Astrocyte (in vitro differentiated cells and primary cell): ENCODE measurements at regions not wholly inside any gene's neighbourhood (a gene's known extent, or its start where the extent isn't known, plus 50 kb on each side); places are given as distances from the start of the nearest gene placed in this dataset.

Experiments used
- EZH2 ChIP-seq: IDR thresholded peaks from 2 replicates; pipeline ENCODE4 v1.6.1; 2012; ENCODE audit warnings: mild to moderate bottlenecking, low read length, inconsistent platforms; ENCODE audit not compliant: insufficient read depth
- TF ChIP-seq, protein P1 (sequence below): IDR thresholded peaks from 2 replicates; pipeline ENCODE4 v1.5.1; 2011; ENCODE audit warnings: low read depth, mild to moderate bottlenecking, inconsistent platforms, low read length, moderate library complexity; ENCODE audit not compliant: insufficient read depth

- TF ChIP-seq, protein P1, sequence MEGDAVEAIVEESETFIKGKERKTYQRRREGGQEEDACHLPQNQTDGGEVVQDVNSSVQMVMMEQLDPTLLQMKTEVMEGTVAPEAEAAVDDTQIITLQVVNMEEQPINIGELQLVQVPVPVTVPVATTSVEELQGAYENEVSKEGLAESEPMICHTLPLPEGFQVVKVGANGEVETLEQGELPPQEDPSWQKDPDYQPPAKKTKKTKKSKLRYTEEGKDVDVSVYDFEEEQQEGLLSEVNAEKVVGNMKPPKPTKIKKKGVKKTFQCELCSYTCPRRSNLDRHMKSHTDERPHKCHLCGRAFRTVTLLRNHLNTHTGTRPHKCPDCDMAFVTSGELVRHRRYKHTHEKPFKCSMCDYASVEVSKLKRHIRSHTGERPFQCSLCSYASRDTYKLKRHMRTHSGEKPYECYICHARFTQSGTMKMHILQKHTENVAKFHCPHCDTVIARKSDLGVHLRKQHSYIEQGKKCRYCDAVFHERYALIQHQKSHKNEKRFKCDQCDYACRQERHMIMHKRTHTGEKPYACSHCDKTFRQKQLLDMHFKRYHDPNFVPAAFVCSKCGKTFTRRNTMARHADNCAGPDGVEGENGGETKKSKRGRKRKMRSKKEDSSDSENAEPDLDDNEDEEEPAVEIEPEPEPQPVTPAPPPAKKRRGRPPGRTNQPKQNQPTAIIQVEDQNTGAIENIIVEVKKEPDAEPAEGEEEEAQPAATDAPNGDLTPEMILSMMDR, result no peak
- TF ChIP-seq EZH2, result no peak
Observed at GRCh38 chrX:39725928-39726619, 371.7 kb downstream of the BCOR start.
